ENCODE measurements at regions not wholly inside any gene's neighbourhood (a gene's known extent, or its start where the extent isn't known, plus 50 kb on each side); places are given as distances from the start of the nearest gene placed in this dataset.

- TF ChIP-seq CTCF (IDR thresholded peaks at IDR 0.05), result no peak
- no peak for TF ChIP-seq POLR2AphosphoS5 (IDR thresholded peaks at IDR 0.05)
- no peak for TF ChIP-seq POLR2A (IDR thresholded peaks at IDR 0.05)
- no peak for TF ChIP-seq EP300 (IDR thresholded peaks at IDR 0.05)
These were observed 76.7 kb upstream of the TARDBP start for GRCh38 chr1:10935724-10936123.
